HEK293T (cell line): ENCODE measurements at regions not wholly inside any gene's neighbourhood (a gene's known extent, or its start where the extent isn't known, plus 50 kb on each side); places are given as distances from the start of the nearest gene placed in this dataset.

Source experiments
- BHLHE40 ChIP-seq: fragments of 450-650 bp; IDR thresholded peaks from 2 replicates; pipeline ENCODE4 v1.6.1; 2016; ENCODE audit warnings: mild to moderate bottlenecking, moderate library complexity, borderline replicate concordance
- FOXA1 ChIP-seq: fragments of 450-650 bp; IDR thresholded peaks from 2 replicates; pipeline ENCODE4 v1.6.1; 2016; ENCODE audit warnings: mild to moderate bottlenecking
- FOXM1 ChIP-seq: fragments of 450-650 bp; IDR thresholded peaks from 2 replicates; pipeline ENCODE4 v1.6.1; 2017; ENCODE audit warnings: mild to moderate bottlenecking, borderline replicate concordance
- HDGF ChIP-seq: fragments of 450-650 bp; IDR thresholded peaks from 2 replicates; pipeline ENCODE4 v1.6.1; 2017; ENCODE audit warnings: antibody characterized with exemption, borderline replicate concordance
- L3MBTL2 ChIP-seq: fragments of 450-650 bp; conservative IDR thresholded peaks from 2 replicates; pipeline ENCODE4 v1.6.1; 2016; ENCODE audit warnings: mild to moderate bottlenecking
- NFRKB ChIP-seq: fragments of 450-650 bp; IDR thresholded peaks from 2 replicates; pipeline ENCODE4 v1.6.1; 2016; ENCODE audit warnings: mild to moderate bottlenecking, moderate library complexity
- SP1 ChIP-seq: fragments of 450-650 bp; IDR thresholded peaks from 2 replicates; pipeline ENCODE4 v1.6.1; 2017
- SUZ12 ChIP-seq: fragments of 450-650 bp; IDR thresholded peaks from 2 replicates; pipeline ENCODE4 v1.6.1; 2016; ENCODE audit warnings: mild to moderate bottlenecking
- TARDBP ChIP-seq: fragments of 450-650 bp; IDR thresholded peaks from 2 replicates; pipeline ENCODE4 v1.6.1; 2016
- ZNF384 ChIP-seq: fragments of 450-650 bp; IDR thresholded peaks from 2 replicates; pipeline ENCODE4 v1.6.1; 2016

GRCh38 chr9:108650826-108651225 lies 205.0 kb downstream of the ACTL7B start:
- TF ChIP-seq FOXA1, result no peak
- TF ChIP-seq L3MBTL2, result no peak
- TF ChIP-seq SUZ12, result no peak
- TF ChIP-seq FOXM1, result no peak
- no peak for TF ChIP-seq ZNF384
- TF ChIP-seq SP1, result no peak
- no peak for TF ChIP-seq TARDBP
- no peak for TF ChIP-seq HDGF
- no peak for TF ChIP-seq BHLHE40
- TF ChIP-seq NFRKB, result no peak
